ENCODE measurements at regions not wholly inside any gene's neighbourhood (a gene's known extent, or its start where the extent isn't known, plus 50 kb on each side); places are given as distances from the start of the nearest gene placed in this dataset.

DNA sequence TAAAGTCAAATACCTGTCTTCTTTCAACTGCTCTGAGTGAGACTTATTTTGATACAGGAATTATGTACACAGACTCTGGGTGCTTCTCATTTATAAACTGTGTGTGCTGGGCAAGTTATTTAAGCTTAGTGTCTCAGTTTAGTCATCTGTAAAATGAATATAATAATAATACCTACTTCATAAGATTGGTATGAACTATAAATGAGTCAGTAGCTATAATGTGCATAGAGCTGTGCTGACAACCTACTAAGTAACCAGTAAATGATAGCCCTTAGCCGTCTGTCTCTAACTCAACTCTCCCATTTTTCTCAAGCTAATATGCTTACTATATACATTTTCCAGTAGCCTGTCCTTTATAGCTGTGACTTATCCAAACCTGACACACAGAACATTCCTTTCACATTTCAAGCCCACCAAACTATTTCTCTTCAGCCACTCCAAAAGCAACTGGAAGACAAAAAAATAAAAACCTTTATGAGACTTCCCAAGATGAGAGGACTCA, 319.8 kb downstream of the ETAA1 start:
- no peaks in the 10 kb centered on the region for H4K20me1 ChIP-seq (replicated peaks; ENCODE audit: control insufficient read depth, extremely low read depth, insufficient read depth, low read length)
- H3K4me3 ChIP-seq (replicated peaks in 1 of 3; ENCODE audit: insufficient read depth in 1 of 3, low read depth in 1 of 3, low read length in 3 of 3) = no peak overlapping the region
- H3K27ac ChIP-seq (ENCODE audit: insufficient read depth, low read depth, low read length) = no peak overlapping the region
- ChIA-PET CTCF (interaction anchor here (1.2 kb wide), 1 partner anchor 30 kb away, joined by 3 read pairs; no protein-coding TSS in a partner anchor), POLR2A (no interaction called here)
- no peaks in the 10 kb centered on the region for H3K9me3 ChIP-seq (replicated peaks; ENCODE audit: control insufficient read depth, insufficient read depth, low read length)
- no peaks in the 10 kb centered on the region for H3K9me1 ChIP-seq (replicated peaks; ENCODE audit: control insufficient read depth, extremely low read depth, insufficient read depth, low read length)
- dilution Hi-C loops (cut with MboI; ENCODE audit: extremely low pct_ligation_motif_present, low sequenced_read_pairs) (no loop called here), intact Hi-C loops (cut with micrococcal nuclease) (no loop called here)
- H2AFZ ChIP-seq (ENCODE audit: low read depth, low read length) = no peak overlapping the region
- FAIRE-seq = no peak
- no peaks in the 10 kb centered on the region for H3K4me1 ChIP-seq (ENCODE audit: control insufficient read depth, extremely low read depth, insufficient read depth, low read length)
- DNase-seq (ENCODE audit: low read depth, low spot score) = no peak
- no peaks in the 10 kb centered on the region for H3K27me3 ChIP-seq (ENCODE audit: control insufficient read depth in 2 of 2, insufficient read depth in 2 of 2, low read length in 2 of 2)
- BruUV-seq (replicated peaks) = no TSS peak
- no peak overlapping the region for H3K9ac ChIP-seq (replicated peaks; ENCODE audit: extremely low read depth, insufficient read depth, low read length)
- no peaks in the 10 kb centered on the region for H3K36me3 ChIP-seq (ENCODE audit: control insufficient read depth in 2 of 2, extremely low read depth in 1 of 2, insufficient read depth in 2 of 2, low read length in 2 of 2)
- no peak overlapping the region for H3K4me2 ChIP-seq (ENCODE audit: insufficient read depth, low read length)
- TF ChIP-seq GATA2 (IDR thresholded peaks at IDR 0.05; ENCODE audit: insufficient read depth, insufficient read length, low read depth, low read length) (no peak), CTCF (IDR thresholded peaks at IDR 0.05; ENCODE audit: extremely low read depth in 1 of 2, insufficient read depth in 1 of 2, low read depth in 1 of 2, low read length in 2 of 2) (no peak), MYC (IDR thresholded peaks at IDR 0.05; ENCODE audit: low read depth, low read length) (no peak), POLR2AphosphoS5 (IDR thresholded peaks at IDR 0.05; ENCODE audit: insufficient read depth, low read depth, low read length) (no peak), JUN (IDR thresholded peaks at IDR 0.05; ENCODE audit: borderline replicate concordance, insufficient read depth, insufficient read length, low read depth) (no peak), FOS (IDR thresholded peaks at IDR 0.05; ENCODE audit: borderline replicate concordance, insufficient read depth, low read length) (no peak), MAX (IDR thresholded peaks at IDR 0.05; ENCODE audit: insufficient read depth, insufficient read length) (no peak), EZH2 (IDR thresholded peaks at IDR 0.05; ENCODE audit: borderline replicate concordance, low read depth, low read length, severe bottlenecking) (no peak), POLR2A (IDR thresholded peaks at IDR 0.05; ENCODE audit: low read depth, low read length) (no peak)
- no peaks in the 10 kb centered on the region for H3K79me2 ChIP-seq (ENCODE audit: control insufficient read depth, insufficient read depth, low read length)
